Ascending aorta (tissue), 2 donors: ENCODE measurements at regions not wholly inside any gene's neighbourhood (a gene's known extent, or its start where the extent isn't known, plus 50 kb on each side); places are given as distances from the start of the nearest gene placed in this dataset.

Experiments used
- DNase-seq, 2 donors: peaks; one replicate each; pipeline ENCODE4 v3.0.0-alpha.2; 2019; ENCODE audit warnings: low spot score in 2 of 2
- H3K27ac ChIP-seq, 2 donors: fragments of 200-600 bp; sonication (generic); one replicate each; pipeline ENCODE4 v1.5.1; 2016 to 2017; ENCODE audit warnings: mild to moderate bottlenecking in 1 of 2
- H3K27me3 ChIP-seq: fragments of 200-600 bp; sonication (generic); one replicate; pipeline ENCODE4 v1.5.1; 2017
- H3K36me3 ChIP-seq, 2 donors: fragments of 200-600 bp; sonication (generic); one replicate each; pipeline ENCODE4 v1.5.1; 2016
- H3K4me1 ChIP-seq, 2 donors: fragments of 200-600 bp; sonication (generic); one replicate each; pipeline ENCODE4 v1.5.1; 2016 to 2017; ENCODE audit warnings: mild to moderate bottlenecking in 1 of 2
- H3K4me3 ChIP-seq, 2 donors: fragments of 200-600 bp; sonication (generic); one replicate each; pipeline ENCODE4 v1.5.1; 2016 to 2017; ENCODE audit warnings: mild to moderate bottlenecking in 1 of 2
- H3K9me3 ChIP-seq, 2 donors: fragments of 200-600 bp; sonication (generic); one replicate each; pipeline ENCODE4 v1.5.1; 2016
- intact Hi-C: fragments of 100-400 bp; cut with DNase I; formaldehyde crosslinking; loops from one replicate; pipeline ENCODE4 v1.15.1; 2023
- TF ChIP-seq, protein P1 (sequence below), 3 experiments: fragments of 200-600 bp in 2 of 3; fragments of 450-650 bp in 1 of 3; sonication (generic) in 2 of 3; IDR thresholded peaks; one replicate each; pipeline ENCODE4 v1.5.1; 2016 to 2019; ENCODE audit warnings: antibody characterized with exemption in 3 of 3, mild to moderate bottlenecking in 1 of 3, moderate library complexity in 1 of 3

DNA sequence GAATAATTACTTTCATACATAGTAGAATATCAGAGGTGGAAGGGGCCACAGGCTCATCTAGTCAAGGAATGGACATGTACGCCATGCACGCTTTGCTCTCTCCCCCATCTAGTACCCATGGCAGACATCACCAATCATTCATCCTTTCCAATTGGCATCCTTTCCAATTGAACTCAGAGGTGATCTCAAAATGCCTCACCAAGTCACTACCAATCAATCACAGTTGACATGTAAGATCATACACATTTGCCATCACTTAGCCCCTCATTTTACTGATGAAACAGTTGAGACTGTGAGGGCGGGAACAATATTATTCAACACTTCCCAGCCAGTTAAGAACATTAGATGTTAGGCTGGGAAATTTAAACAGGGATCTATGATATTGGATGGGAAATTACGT is 308.4 kb downstream of the FGFR2 start:
- TF ChIP-seq, protein P1, sequence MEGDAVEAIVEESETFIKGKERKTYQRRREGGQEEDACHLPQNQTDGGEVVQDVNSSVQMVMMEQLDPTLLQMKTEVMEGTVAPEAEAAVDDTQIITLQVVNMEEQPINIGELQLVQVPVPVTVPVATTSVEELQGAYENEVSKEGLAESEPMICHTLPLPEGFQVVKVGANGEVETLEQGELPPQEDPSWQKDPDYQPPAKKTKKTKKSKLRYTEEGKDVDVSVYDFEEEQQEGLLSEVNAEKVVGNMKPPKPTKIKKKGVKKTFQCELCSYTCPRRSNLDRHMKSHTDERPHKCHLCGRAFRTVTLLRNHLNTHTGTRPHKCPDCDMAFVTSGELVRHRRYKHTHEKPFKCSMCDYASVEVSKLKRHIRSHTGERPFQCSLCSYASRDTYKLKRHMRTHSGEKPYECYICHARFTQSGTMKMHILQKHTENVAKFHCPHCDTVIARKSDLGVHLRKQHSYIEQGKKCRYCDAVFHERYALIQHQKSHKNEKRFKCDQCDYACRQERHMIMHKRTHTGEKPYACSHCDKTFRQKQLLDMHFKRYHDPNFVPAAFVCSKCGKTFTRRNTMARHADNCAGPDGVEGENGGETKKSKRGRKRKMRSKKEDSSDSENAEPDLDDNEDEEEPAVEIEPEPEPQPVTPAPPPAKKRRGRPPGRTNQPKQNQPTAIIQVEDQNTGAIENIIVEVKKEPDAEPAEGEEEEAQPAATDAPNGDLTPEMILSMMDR (IDR thresholded peaks at IDR 0.05): no peak
- H3K9me3 ChIP-seq: no peaks in the 10 kb centered on the region
- no peak overlapping the region for H3K27ac ChIP-seq
- H3K36me3 ChIP-seq: no peaks in the 10 kb centered on the region
- DNase-seq: no peak
- no peak overlapping the region for H3K4me3 ChIP-seq
- intact Hi-C loops: no loop called here
- peaks cover 0 to 9% of the 10 kb centered on the region in 2 donors for H3K4me1 ChIP-seq
- no peaks in the 10 kb centered on the region for H3K27me3 ChIP-seq

DNA sequence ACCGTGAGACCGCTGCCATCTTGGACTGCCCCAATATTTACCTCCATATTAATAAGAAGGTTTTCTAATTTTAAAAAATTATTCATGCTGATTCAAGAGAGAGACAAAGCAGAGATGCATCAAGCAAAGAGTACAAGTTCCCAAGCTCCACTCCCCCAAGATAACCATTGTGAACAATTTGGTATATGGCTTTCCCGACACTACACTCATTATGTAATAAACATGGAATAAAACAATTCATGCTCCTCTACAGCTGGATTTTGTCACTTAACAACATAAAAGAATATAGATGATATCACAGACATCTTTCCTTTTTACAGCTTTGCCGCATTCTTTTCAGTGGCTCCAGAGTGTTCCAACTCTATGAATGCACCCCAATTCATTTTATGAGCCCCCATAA is 307.6 kb downstream of the FGFR2 start:
- TF ChIP-seq, protein P1 (IDR thresholded peaks at IDR 0.05): no peak
- H3K27ac ChIP-seq: no peak overlapping the region
- H3K4me3 ChIP-seq: no peak overlapping the region
- no peaks in the 10 kb centered on the region for H3K27me3 ChIP-seq
- H3K36me3 ChIP-seq: no peaks in the 10 kb centered on the region
- intact Hi-C loops: no loop called here
- DNase-seq: no peak
- peaks cover 0 to 3% of the 10 kb centered on the region in 2 donors for H3K4me1 ChIP-seq
- H3K9me3 ChIP-seq: no peaks in the 10 kb centered on the region

DNA sequence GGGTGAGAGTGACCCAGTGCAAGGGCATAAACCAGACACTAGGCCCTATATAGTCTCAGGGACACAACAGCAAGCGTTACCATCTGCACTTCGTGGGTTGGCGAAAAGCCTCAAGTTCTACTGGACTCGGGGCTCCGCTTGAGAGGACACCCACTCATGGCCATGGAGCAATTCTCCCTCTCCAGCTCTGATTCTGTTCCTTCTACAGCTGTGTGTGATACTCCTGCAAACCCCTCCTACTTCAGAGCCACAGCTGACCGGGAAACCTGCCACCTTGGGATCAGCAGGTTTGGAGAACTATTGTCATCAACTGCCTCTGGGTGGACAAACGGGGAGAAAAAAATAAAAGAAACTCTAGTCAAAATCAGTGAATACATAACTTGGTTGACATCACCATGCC is 306.9 kb downstream of the FGFR2 start:
- no peak overlapping the region for H3K4me3 ChIP-seq
- intact Hi-C loops: no loop called here
- no peaks in the 10 kb centered on the region for H3K9me3 ChIP-seq
- no peak for DNase-seq
- TF ChIP-seq, protein P1 (IDR thresholded peaks at IDR 0.05): no peak
- no peak overlapping the region for H3K27ac ChIP-seq
- no peaks in the 10 kb centered on the region for H3K4me1 ChIP-seq
- H3K36me3 ChIP-seq: no peaks in the 10 kb centered on the region
- no peaks in the 10 kb centered on the region for H3K27me3 ChIP-seq

DNA sequence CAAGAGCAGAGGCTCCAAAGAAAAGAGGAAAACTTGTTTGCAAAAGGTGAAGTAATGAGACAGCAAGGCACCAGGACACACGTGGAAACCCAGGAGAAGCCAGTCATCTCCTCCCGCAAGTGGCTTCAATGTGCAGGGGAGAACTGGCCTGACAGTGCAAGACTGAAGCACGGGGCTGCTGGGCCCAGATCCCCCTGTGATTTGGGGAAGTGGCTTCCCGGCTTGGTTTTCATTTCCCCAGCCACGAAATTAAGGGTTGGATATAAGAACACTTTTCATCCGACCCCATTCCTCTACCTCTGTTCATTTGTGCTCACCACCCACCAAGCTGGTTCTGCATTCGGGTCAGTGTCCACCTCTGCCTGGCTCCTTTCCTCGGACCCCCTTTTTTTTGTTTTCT is 306.4 kb downstream of the FGFR2 start:
- H3K9me3 ChIP-seq: no peaks in the 10 kb centered on the region
- TF ChIP-seq, protein P1 (IDR thresholded peaks at IDR 0.05): no peak
- H3K27me3 ChIP-seq: no peaks in the 10 kb centered on the region
- intact Hi-C loops: no loop called here
- no peak for DNase-seq
- no peaks in the 10 kb centered on the region for H3K36me3 ChIP-seq
- H3K4me1 ChIP-seq: no peaks in the 10 kb centered on the region
- H3K27ac ChIP-seq: no peak overlapping the region
- H3K4me3 ChIP-seq: no peak overlapping the region

DNA sequence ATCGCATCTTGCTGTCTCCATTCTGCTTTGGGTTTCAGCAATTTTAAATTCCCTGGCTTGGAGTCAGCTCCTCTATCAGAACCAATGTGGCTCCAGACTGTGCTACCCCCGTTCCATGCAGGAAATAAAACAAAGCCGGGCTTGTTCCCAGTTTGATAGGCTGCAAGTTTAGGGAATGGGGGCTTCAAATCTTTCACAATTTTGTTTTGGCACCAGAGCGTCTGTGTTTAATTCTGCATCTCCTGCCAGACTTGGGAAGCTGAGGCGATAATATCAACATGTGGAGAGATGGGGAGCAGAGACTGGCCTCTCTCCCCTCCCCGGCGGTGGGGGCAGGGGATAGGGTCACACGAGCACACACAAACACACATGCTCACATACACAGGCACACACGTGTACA is 305.9 kb downstream of the FGFR2 start:
- Histone ChIP-seq H3K9me3 (no peaks in the 10 kb centered on the region), H3K4me1 (no peaks in the 10 kb centered on the region), H3K36me3 (no peaks in the 10 kb centered on the region), H3K27ac (no peak overlapping the region), H3K4me3 (no peak overlapping the region), H3K27me3 (no peaks in the 10 kb centered on the region)
- TF ChIP-seq, protein P1 (IDR thresholded peaks at IDR 0.05): no peak
- no peak for DNase-seq
- intact Hi-C loops: no loop called here

DNA sequence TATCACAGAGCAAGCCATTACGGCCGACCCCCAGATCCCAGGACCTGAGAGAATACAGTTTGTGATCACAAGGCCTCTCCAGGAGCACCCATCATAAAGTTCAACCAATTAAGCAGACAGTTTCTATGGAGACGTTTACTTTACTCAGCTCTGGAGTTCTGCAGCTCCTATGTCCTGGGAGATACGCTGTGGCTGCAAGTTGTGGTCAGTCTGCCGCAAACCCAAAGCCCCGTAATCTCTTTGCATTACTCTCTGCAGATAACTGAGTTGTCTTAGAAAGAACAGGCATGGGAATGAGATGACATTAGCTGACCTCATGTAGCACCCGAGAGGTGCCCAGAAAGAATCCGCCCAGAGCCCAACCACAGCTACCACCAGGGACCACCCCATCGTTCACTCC is 305.1 kb downstream of the FGFR2 start:
- Histone ChIP-seq H3K27ac (no peak overlapping the region), H3K27me3 (no peaks in the 10 kb centered on the region)
- TF ChIP-seq, protein P1 (IDR thresholded peaks at IDR 0.05): no peak

More for the DNA sequence above, 305.1 kb downstream of the FGFR2 start:
- Histone ChIP-seq H3K9me3 (no peaks in the 10 kb centered on the region), H3K4me1 (no peaks in the 10 kb centered on the region), H3K36me3 (no peaks in the 10 kb centered on the region), H3K4me3 (no peak overlapping the region)
- no peak for DNase-seq
- intact Hi-C loops: no loop called here
